Fibroblast of skin of abdomen (primary cell): ENCODE measurements at regions not wholly inside any gene's neighbourhood (a gene's known extent, or its start where the extent isn't known, plus 50 kb on each side); places are given as distances from the start of the nearest gene placed in this dataset.
A peak's percentile ranks its signal among the peaks of the same experiment; 100 is the strongest.
"Not testable (repeated sequence)": the region's sequence is repeated elsewhere in the genome, so short reads cannot be mapped to it uniquely, and the experiment has no call there.

Source experiments
- DNase-seq: peaks from one replicate; pipeline ENCODE4 v3.0.0-alpha.2; 2013

GRCh38 chr2:83016343-83017110, 1442.6 kb downstream of the SUCLG1 start:
- DNase-seq = no peak

GRCh38 chr2:83015900-83016299, 1443.2 kb downstream of the SUCLG1 start:
- no peak for DNase-seq

GRCh38 chr2:83015035-83015715, 1443.9 kb downstream of the SUCLG1 start:
- DNase-seq = peak; percentile 26

DNA sequence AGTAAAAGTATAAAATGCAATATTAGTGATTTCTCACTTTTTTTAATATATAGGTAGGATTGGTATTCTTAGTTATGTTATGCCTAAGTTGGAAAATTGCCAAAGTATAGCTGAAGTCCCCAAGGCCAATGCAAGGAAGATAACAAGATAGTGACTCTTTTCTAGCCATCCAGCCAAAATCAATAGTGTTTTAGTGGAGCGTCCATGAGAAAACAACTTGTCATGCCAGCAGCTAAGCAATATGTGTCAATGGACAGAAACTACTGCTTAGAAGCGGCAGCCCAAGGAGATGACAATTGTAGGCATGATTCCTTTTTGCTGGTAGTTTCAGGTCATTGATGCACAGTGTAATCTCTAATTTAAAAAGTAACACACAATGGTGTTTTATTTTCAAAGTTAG, 1444.6 kb downstream of the SUCLG1 start:
- DNase-seq = no peak

DNA sequence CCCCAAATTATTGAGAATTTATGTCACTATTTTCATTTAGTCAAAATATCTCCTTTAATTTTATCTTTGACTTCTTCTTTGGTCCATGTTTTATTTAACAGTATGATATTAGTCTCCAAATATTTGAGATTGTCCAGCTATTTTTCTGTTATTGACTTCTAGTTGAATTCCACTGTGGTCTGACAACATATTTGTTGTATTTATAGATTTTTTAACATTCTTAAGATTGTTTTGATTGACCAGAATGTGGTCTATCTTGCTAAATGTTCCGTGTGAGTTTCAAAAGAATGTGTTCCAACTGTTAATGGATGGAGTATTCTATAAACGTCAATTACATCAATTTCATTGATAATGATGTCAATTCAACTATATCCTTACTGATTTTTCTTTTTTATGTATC, 1452.1 kb downstream of the SUCLG1 start:
- DNase-seq = peak; percentile 39

DNA sequence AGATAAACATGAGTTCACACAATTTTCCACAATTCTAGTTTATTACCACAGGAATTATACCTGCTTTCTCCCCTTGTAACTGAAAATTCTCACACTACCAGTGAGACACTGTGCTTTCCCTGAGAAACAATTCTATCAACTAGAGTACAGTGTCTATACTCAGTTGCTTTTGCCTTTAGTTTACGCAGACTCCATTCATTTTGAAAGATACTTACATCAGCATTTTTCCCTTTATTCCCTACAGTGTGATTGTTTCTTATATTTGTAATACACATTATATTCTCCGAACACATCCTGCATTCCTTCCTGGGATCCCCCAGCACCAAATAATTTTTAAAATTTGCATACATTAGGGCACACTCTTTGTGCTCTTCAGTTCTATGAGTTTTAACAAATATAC, 1455.5 kb downstream of the SUCLG1 start:
- no peak for DNase-seq

GRCh38 chr2:83002706-83003105, 1456.4 kb downstream of the SUCLG1 start:
- DNase-seq = no peak

- DNase-seq = no peak
Measured at GRCh38 chr2:82998781-82999180, 1460.3 kb downstream of the SUCLG1 start.

- no peak for DNase-seq
Measured at GRCh38 chr2:82996217-82996616, 1462.9 kb downstream of the SUCLG1 start.

DNA sequence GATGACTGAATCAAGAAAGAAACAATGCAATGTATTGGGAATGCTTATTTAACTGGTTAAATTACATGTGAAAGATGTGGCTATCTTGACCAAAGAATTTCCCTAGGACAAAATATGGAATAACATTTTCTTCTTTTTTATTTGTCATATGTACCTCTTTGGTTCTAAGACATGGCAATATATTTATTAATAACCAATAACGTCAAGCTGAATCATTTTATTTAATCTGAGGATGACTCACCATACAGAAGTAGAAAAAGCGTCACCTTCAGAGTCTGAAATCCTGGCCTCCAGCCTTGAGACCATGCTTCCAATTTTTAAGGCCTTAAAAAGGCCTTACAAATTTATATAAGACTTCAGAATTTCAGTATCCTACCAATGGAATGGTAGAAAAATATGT, 1464.9 kb downstream of the SUCLG1 start:
- no peak for DNase-seq

GRCh38 chr2:82993609-82994008, 1465.5 kb downstream of the SUCLG1 start:
- DNase-seq = peak; percentile 48

GRCh38 chr2:82992968-82993367, 1466.1 kb downstream of the SUCLG1 start:
- DNase-seq = no peak

DNA sequence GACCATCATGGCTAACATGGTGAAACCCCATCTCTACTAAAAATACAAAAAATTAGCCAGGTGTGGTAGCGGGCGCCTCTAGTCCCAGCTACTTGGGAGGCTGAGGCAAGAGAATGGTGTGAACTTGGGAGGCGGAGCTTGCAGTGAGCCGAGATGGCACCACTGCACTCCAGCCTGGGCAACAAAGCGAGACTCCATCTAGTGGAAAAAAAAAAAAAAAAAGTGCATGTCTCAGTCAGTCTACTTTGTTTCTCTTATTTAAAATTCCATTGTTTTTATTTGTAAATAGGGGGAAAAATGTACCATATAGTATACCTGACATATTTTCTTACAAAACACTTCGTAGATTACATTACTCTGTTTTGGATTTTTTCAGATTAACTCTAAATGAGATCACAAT, 1471.4 kb downstream of the SUCLG1 start:
- DNase-seq = not testable (repeated sequence)

DNA sequence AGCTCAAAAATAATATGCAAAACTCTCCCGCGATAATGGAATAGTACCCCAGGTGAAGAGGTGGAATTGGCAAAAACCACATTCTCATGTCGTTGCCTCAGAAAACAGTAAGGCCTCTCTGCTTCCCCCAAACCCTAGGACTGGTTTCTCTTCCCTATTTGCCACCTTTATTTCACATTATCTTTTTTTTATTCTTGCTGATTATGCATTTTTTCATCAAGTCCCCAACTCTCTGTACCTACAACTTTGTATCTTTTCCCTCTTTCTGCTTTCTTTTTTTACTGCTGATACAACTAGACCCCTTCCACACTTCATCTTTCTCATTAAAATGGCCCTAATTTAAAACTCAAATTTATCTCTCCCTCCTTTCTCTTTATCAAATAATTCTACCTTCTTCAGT, 1472.2 kb downstream of the SUCLG1 start:
- no peak for DNase-seq

DNA sequence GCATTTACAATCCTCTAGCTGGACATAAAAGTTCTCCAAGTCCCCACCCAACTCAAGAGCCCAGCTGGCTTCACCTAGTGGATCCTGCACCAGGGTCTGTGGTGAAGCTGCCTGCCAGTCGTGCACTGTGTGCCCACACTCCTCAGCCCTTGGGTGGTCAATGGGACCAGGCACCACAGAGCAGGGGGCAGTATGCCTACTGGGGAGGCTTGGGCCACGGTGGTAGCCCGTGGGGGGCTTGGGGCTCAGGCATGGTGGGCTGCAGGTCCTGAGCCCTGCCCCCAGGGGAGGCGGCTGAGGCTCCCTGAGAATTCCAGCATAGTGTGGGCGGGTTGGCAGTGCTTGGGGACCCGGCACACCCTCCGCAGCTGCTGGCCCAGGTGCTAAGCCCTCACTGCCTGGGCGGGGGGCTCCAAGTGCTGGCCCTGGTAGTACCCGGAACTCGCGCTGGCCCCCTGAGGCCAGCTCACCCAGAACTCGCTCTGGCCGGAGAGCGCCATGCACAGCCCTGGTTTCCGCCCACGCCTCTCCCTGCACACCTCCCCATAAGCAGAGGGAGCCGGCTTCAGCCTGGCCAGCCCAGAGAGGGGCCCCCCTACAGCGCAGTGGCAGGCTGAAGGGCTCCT, 1473.4 kb downstream of the SUCLG1 start:
- no peak for DNase-seq

GRCh38 chr2:82968358-82968757, 1490.7 kb downstream of the SUCLG1 start:
- DNase-seq = peak; percentile 17

- DNase-seq = no peak
Measured at GRCh38 chr2:82964341-82964740, 1494.7 kb downstream of the SUCLG1 start.

DNA sequence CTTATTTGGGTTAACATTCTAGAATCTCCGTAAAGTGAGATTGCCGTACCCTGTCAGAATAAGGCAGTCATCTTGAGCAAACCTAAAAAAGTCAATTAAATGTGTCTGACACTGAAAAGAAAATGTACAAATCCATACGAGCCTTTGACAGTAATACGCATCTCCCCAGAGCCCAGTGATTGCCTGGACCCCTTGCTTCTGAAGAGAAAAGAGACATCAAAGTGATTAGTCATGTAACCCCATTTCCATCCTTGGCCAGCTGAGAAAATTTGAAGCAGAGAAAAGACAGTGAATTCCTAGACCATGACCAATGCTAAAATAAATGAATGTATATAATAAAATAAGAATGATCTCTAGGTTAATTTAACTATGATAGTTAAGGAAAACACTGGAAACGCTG, 1499.4 kb downstream of the SUCLG1 start:
- DNase-seq = peak; percentile 46

- no peak for DNase-seq
Measured at GRCh38 chr2:82954868-82955267, 1504.2 kb downstream of the SUCLG1 start.

DNA sequence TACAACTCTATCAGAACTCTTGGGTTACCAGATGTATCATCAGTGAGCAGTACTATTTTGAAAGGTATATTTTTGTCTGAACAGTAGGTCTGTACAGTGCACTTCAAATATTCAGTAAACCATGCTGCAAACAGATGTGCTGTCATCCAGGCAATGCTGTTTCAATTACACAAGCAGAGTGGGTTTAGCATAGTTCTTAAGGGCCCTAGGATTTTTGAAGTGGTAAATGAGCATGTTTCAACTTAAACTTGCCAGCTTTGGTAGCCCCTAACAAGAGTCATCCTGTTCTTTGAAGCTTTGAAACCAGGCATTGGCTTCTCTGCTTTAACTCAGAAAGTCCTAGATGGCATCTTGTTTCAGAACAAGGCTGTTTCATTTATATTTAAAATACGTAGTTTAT, 1519.9 kb downstream of the SUCLG1 start:
- DNase-seq = no peak

GRCh38 chr2:82938321-82938845, 1520.7 kb downstream of the SUCLG1 start:
- not testable (repeated sequence) for DNase-seq

- peak; percentile 2 for DNase-seq
Measured at GRCh38 chr2:82913566-82913965, 1545.5 kb downstream of the SUCLG1 start.

GRCh38 chr2:82896117-82896516, 1563.0 kb downstream of the SUCLG1 start:
- DNase-seq = no peak

DNA sequence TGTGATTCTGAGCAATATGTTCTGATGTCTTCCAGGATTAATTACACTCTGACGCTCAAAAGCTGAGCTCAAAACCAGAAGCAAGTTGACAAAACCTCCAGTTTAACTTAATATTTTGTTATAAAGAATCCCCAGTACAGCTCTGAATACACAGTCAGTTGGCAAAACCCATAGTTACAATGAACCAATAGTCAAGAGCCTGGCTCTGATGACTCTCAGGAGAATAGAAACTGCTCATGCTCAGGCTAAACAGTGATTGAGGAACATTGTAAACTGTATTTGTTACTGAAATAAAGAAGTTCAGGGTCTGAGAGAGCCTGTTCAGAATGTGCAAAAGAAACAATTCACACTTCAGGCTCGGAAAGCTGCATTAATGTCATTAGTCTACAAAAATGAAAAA, 1565.9 kb downstream of the SUCLG1 start:
- no peak for DNase-seq
